ENCODE measurements at regions not wholly inside any gene's neighbourhood (a gene's known extent, or its start where the extent isn't known, plus 50 kb on each side); places are given as distances from the start of the nearest gene placed in this dataset.

DNA sequence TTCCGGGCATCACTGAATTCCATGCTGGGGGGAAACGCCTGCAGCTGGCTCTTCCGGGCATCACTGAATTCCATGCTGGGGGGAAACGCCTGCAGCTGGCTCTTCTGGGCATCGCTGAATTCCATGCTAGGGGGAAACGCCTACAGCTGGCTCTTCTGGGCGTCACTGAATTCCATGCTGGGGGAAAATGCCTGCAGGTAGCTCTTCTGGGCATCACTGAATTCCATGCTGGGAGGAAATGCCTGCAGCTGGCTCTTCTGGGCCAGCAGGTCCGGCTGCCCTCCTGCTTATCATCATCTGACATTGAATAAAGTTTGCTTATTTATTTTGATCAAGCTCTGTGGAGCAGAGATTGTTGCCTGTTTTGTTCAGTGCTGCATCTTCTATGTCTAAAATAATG is 355.1 kb downstream of the SMOC2 start:
- TF ChIP-seq POLR2A (IDR thresholded peaks at IDR 0.05; ENCODE audit: low read depth, low read length) (no peak), POLR2AphosphoS5 (IDR thresholded peaks at IDR 0.05; ENCODE audit: low read depth, low read length) (no peak), TAF1 (IDR thresholded peaks at IDR 0.05; ENCODE audit: borderline replicate concordance, low read depth, low read length) (no peak)

Measured in GM12892 (cell line).